Erythroblast (primary cell): ENCODE measurements at regions not wholly inside any gene's neighbourhood (a gene's known extent, or its start where the extent isn't known, plus 50 kb on each side); places are given as distances from the start of the nearest gene placed in this dataset.

Experiments used
- DNase-seq, 2 experiments: peaks; one replicate each; lab custom pipeline; 2025; lab: John Stamatoyannopoulos, UW
- GATA1 ChIP-seq: IDR thresholded peaks from 2 replicates; pipeline ENCODE4 v1.6.1; 2011; ENCODE audit warnings: low read depth, mild to moderate bottlenecking, control low read depth, low read length, moderate library complexity
- POLR2A ChIP-seq: IDR thresholded peaks from 2 replicates; pipeline ENCODE4 v1.6.1; 2011; ENCODE audit warnings: mild to moderate bottlenecking, low read length

- no peak for DNase-seq
- TF ChIP-seq GATA1 = no peak
- TF ChIP-seq POLR2A = no peak
Measured at GRCh38 chr1:48054232-48054631, 57.0 kb upstream of the TRABD2B start.

DNA sequence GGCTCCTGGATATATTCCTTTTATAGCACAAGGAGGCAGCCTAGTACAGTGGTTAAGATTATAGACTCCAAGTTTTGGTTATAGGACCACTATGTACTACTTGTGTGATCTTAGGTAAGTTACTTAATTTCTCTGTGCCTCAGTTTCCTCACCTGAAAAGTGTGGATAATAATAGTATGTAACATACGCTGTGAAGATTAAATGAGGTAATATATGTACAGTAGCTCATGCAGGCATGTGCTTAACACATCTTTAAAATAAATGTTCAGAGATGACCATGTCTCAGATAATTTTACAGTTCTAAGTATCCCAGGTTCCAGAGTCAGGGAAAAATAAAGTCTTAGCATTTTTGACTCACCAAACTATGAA lies 55.7 kb upstream of the TRABD2B start:
- TF ChIP-seq GATA1 (no peak), POLR2A (no peak)
- DNase-seq = no peak

GRCh38 chr1:48051466-48052126 lies 54.4 kb upstream of the TRABD2B start:
- no peak for DNase-seq
- TF ChIP-seq GATA1 = no peak

- TF ChIP-seq GATA1 (no peak), POLR2A (no peak)
- no peak for DNase-seq
Measured at GRCh38 chr1:48049823-48050535, 52.8 kb upstream of the TRABD2B start.

DNA sequence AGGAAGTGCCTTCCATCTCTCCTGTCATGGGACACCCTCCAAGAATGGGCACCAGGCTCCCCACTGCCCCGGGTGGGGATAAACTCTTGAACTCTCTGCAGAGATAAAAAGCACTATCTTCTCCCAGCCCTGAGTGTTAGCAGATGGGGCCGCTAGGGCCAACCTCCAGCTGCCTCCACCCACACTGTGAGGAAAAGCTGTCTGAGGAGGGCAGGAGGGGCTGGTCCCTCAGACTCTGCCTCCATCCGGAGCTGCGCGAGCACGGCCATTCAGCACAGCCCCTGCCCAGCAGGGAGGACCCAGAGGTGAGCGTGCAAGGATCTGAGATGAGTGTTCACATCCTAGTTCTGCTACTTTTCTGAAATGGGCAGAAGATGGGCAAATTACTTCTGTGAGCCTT lies 51.8 kb upstream of the TRABD2B start:
- DNase-seq = no peak
- TF ChIP-seq POLR2A (no peak), GATA1 (no peak)

DNA sequence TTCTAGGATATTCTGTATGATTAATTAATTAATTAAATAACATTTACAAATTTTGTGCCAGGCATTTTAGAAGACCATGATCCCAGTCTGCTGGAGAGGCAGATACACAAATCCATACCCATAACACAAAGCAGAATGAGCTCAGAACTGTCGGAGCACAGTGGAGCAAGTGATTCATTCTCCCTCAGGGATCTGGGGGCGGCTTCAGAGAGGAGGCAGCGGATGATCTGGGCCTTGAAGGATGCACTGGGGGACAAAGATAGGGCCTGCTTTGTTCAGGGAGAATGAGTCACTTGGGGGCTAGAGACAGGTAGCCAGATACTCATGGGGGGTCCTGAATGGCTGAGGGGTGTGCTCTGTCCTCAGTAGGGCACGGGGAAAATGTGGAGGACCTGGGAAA lies 50.9 kb upstream of the TRABD2B start:
- TF ChIP-seq GATA1 (no peak), POLR2A (no peak)
- DNase-seq = no peak

DNA sequence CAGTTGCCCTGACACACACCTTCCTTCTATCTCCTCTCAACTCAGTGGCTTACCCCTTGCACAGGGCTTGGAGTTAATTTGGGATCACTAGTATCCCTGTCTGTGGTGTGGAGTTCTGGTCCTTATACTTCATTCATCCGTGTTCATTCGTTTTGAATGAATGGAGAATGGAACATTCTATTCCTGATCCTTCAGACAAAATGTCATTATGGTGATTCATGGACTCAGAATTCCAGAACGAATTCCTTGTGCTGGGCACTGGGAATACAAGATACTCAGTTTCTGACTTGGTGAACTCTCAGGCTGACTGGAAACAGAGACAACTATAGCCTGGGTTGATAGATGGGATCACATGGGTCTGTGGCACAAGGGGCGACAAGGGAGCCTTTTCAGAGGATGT lies 49.9 kb upstream of the TRABD2B start:
- no peak for DNase-seq
- TF ChIP-seq GATA1 (no peak), POLR2A (no peak)
